OCI-LY3 (cell line): ENCODE measurements at regions not wholly inside any gene's neighbourhood (a gene's known extent, or its start where the extent isn't known, plus 50 kb on each side); places are given as distances from the start of the nearest gene placed in this dataset.

ENCODE experiments used
- CTCF ChIP-seq: fragments of 200-600, 300-600 bp; sonication (generic); IDR thresholded peaks from 2 replicates; pipeline ENCODE4 v1.5.1; 2014; ENCODE audit warnings: antibody characterized with exemption, low read length, low read depth
- EZH2phosphoT487 ChIP-seq: fragments of 200-600 bp; shearing (Covaris generic); IDR thresholded peaks from 2 replicates; pipeline ENCODE4 v1.6.1; 2018; ENCODE audit warnings: antibody characterized with exemption, mixed run types, low read depth

GRCh38 chr14:58977366-58977765 is 211.1 kb upstream of the DAAM1 start:
- TF ChIP-seq CTCF (no peak), EZH2phosphoT487 (no peak)
